Astrocyte of the cerebellum (primary cell): ENCODE measurements at regions not wholly inside any gene's neighbourhood (a gene's known extent, or its start where the extent isn't known, plus 50 kb on each side); places are given as distances from the start of the nearest gene placed in this dataset.

Experiments used
- DNase-seq: peaks from one replicate; pipeline ENCODE4 v3.0.0-alpha.2; 2011; ENCODE audit warnings: low read depth
- H3K4me3 ChIP-seq: 2 replicates; pipeline ENCODE4 v1.5.1; 2011; ENCODE audit warnings: mild to moderate bottlenecking, low read depth, low read length, moderate library complexity
- in situ Hi-C: cut with HindIII; loops from 2 replicates; pipeline ENCODE4 v1.10.0; 2017; ENCODE audit warnings: low sequenced_read_pairs
- TF ChIP-seq, protein P1 (sequence below): IDR thresholded peaks from 2 replicates; pipeline ENCODE4 v1.5.1; 2012; ENCODE audit warnings: low read length, low read depth, moderate library complexity, mild to moderate bottlenecking; ENCODE audit errors: missing control alignments

DNA sequence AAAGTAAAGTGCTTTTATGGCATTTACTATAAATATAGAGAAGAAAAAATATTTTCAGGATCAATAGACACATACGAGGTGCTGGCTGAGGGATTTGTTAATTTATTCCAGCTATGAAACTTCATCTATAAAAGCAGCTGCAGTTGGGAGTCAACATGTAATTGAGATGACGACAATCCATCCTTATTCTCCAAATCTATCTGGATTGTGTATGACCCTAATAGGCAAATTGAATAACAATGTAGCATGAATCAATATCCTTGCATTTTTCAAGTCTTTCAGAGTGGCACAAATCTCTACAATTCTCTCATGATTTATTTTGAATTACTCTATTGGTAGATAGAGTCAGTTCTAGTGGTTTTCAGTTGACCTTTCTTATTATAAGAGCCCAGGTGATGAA, 1296.5 kb upstream of the SPRY2 start:
- TF ChIP-seq, protein P1, sequence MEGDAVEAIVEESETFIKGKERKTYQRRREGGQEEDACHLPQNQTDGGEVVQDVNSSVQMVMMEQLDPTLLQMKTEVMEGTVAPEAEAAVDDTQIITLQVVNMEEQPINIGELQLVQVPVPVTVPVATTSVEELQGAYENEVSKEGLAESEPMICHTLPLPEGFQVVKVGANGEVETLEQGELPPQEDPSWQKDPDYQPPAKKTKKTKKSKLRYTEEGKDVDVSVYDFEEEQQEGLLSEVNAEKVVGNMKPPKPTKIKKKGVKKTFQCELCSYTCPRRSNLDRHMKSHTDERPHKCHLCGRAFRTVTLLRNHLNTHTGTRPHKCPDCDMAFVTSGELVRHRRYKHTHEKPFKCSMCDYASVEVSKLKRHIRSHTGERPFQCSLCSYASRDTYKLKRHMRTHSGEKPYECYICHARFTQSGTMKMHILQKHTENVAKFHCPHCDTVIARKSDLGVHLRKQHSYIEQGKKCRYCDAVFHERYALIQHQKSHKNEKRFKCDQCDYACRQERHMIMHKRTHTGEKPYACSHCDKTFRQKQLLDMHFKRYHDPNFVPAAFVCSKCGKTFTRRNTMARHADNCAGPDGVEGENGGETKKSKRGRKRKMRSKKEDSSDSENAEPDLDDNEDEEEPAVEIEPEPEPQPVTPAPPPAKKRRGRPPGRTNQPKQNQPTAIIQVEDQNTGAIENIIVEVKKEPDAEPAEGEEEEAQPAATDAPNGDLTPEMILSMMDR = no peak
- in situ Hi-C loops = no loop called here
- no peak overlapping the region for H3K4me3 ChIP-seq
- no peak for DNase-seq

DNA sequence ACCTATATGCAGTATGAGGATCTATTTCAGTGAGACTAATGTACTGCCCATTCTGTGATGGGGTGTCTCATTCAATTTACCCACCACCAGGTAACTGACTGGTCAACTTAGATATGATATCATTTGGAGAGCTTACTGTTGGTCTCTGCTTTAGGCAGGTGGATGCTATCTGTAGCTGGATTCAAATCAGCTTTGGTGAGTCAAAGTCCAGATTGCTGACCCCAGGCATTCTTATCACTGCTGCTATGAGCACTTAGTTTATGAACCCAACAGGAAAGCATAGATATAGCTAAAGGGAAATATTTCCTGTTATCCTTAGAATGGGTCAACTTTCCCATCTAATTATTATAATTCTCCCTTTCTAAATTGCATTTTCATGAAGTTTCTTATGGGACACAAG, 1295.2 kb upstream of the SPRY2 start:
- H3K4me3 ChIP-seq = no peak overlapping the region
- DNase-seq = no peak
- in situ Hi-C loops = no loop called here
- TF ChIP-seq, protein P1 = no peak

DNA sequence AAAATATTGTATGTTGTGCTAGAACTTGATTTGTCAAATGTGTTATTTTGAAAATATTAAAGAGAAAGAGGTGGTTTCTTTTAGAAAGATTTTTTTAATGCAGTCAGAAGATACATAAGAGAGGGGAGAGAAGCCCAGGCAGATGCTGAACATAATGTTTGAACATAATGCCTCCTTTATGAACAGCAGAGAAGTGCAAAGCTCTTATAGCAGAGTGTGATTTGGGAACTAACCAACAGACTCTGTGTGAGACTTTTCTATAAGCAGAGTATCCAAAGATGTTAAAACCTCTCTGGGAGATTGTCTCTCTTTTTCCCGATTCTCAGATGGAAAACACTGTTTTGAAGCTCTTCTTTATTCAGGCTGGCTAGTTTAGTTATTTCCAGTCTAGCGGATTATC, 1274.1 kb upstream of the SPRY2 start:
- no peak for DNase-seq
- in situ Hi-C loops = no loop called here
- TF ChIP-seq, protein P1 = no peak
- no peak overlapping the region for H3K4me3 ChIP-seq

DNA sequence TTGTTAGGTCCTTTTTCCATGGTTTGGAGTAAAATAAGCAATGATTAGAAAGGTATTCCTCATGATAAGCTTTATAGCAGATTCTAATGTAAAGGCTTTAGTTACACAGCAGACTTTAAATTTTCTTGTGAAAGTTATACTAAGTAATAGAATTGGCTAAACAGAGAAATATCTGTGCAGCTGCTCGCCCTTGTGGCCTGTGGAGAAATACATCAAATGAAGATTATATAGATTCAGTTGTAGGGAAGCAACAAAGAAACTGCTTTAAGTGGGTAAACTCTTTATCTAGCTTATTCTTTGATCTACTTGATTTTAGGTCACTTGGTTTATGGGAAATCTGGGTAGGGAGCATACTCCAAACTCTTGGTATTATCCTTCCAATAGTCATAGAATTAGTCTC, 1269.7 kb upstream of the SPRY2 start:
- H3K4me3 ChIP-seq = no peak overlapping the region
- in situ Hi-C loops = no loop called here

DNA sequence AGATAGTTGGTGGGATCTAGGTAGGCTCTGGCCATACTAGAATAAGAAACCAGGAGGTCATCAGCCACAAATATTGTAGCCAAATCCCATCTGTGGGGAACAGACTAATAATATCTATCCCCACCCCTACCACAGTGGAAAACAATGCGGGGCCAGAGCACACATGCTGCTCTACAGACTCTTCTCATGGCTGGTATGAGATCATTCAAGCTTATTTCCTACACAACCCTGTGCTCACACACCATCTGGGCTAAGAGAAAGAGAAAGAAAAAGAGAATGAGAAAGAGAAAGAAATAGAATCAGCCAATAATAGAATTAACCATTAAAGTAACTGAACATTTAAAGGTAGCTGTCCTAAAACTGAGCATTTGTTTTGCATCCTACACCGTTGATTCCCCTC, 1268.4 kb upstream of the SPRY2 start:
- TF ChIP-seq, protein P1 = no peak
- no peak overlapping the region for H3K4me3 ChIP-seq
- DNase-seq = no peak
- in situ Hi-C loops = no loop called here

More for the DNA sequence above, 1269.7 kb upstream of the SPRY2 start:
- no peak for DNase-seq
- TF ChIP-seq, protein P1 = no peak

DNA sequence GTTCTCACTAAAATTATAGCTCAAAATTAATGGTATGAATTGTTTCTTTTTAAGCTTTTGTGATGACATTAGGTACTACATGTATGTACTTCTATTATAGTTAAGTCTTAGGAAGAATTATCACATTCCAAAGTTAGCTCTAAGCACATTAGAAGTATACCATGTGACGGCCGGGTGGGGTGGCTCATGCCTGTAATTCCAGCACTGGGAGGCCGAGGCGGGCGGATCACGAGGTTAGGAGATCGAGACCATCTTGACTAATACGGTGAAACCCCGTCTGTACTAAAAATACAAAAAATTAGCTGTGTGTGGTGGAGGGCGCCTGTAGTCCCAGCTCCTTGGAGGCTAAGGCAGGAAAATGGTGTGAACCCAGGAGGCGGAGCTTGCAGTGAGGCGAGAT, 1265.1 kb upstream of the SPRY2 start:
- in situ Hi-C loops = no loop called here
- no peak overlapping the region for H3K4me3 ChIP-seq
- DNase-seq = no peak
- TF ChIP-seq, protein P1 = no peak

DNA sequence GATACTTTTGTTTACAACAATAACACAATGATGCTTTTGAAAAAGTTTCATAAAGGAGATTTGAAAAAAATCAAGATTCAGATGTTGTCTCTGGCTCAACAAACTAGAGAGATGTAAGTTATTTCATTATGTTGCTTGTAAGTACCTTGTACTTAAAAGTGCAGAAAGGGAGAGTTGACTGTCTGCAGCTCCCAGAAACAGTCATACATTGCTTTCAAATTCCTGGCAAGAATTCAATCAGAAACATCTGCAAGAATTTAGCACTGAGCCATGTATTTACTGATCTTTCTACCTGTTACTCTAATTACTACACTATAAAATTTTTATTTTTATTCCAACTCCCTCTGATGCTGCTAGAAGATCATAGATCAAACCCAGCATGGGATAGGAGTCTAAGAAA, 1261.3 kb upstream of the SPRY2 start:
- no peak overlapping the region for H3K4me3 ChIP-seq
- TF ChIP-seq, protein P1 = no peak
- peak; percentile 26 for DNase-seq
- in situ Hi-C loops = no loop called here
